ENCODE measurements at regions not wholly inside any gene's neighbourhood (a gene's known extent, or its start where the extent isn't known, plus 50 kb on each side); places are given as distances from the start of the nearest gene placed in this dataset.

DNA sequence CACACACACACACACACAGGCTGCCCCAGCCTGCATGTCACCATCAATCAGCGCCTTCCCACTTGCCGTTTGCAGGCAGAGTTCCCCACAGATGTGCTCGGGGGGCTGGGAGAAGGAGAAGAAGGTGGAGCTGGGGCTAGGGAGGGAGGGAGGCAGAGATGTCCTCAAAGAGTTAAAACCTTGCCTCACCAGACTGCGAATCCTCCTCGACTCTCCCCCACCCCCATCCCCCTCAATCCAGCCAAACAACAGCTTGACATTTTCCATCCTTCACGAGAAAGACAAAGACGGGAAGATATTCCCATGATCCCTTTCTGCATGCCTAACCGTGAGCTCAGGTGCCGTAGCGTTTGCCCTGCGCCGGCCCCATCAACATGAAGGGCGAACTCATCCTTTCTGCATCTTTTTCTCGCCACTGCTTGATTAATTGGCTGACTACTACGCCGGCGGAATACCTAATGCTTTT lies 365.5 kb downstream of the MIAT start:
- no peak for DNase-seq

DNA sequence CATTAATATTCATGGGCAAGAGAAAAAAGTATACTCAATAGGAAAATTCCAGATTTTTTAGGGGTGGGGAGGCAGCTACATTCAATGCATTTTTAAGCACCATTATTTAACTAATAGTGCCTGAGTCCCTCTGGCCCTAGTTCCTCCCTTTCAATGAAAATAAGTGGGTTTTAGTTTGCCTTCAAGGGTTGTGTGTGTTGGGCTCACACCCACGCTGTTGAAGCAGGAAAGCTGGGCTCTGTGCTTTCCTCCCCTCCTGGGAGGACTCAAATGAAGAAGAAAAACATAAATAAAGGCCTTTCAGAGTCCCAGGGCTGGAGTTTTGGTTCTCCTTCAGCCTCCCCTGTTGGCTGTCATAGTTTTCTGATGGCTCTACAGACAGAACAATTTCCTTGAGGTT lies 366.2 kb downstream of the MIAT start:
- DNase-seq, result no peak

DNA sequence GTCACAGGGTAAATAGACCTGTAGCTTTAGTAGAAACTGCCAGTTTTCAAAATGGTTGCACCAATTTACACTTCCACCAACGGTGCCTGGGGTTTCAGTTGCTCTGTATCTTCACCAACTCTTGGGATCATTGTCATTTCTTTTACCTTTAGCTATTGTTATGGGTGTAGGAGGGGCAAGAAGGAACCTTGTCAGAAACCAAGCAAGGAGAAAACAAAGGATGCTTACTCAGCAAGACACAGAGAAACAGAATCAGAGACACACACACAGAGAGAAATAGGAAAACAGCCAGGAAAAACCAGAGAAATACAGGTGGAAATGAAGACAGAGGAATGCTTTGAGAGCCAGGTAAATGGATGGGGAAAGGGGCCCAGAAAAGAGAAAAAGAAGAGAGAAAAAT lies 367.6 kb downstream of the MIAT start:
- DNase-seq, result no peak

DNA sequence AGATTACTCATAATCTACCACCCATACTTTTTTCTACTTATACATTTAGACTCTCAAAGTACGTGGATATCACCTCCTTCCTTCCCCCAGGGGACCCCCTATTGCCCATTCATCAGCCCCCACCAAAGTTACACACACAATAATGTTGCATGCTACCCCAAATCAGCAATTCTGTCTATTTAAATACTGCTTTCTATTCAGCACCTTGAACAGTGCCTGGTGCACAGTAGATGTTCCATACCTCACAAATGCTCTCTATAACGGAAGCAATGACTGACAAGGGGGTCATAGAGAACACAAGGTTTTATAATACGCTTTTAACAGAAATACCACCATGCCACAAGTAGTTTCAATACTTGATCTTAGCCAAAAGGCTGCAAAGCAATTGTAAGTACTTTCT lies 370.7 kb downstream of the MIAT start:
- DNase-seq, result no peak

DNA sequence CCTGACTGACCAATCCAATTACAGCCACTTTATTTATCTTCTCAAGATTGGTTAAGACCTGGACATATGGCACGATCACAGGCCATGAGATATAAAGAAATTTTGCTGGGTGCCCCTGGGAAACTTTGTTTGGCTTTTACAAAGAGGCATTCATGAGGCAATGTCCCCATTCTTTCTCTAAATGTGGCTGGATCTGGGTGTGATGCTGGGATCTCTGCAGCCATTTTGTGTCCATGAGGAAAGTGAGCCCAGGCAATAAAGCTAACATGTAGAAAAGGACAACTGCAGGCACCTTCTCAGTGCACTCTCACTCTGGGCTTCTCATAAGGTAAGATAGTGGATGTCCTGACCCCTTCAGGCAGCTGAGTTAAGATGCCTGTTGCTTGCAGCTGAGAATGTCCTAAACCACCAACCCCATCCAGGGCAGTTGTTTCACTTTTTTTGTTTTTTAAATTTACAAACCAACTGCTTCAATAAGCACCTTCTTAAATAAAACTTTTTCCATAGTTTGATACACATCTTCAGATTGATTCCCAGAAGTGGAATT lies 372.3 kb downstream of the MIAT start:
- no peak for DNase-seq

DNA sequence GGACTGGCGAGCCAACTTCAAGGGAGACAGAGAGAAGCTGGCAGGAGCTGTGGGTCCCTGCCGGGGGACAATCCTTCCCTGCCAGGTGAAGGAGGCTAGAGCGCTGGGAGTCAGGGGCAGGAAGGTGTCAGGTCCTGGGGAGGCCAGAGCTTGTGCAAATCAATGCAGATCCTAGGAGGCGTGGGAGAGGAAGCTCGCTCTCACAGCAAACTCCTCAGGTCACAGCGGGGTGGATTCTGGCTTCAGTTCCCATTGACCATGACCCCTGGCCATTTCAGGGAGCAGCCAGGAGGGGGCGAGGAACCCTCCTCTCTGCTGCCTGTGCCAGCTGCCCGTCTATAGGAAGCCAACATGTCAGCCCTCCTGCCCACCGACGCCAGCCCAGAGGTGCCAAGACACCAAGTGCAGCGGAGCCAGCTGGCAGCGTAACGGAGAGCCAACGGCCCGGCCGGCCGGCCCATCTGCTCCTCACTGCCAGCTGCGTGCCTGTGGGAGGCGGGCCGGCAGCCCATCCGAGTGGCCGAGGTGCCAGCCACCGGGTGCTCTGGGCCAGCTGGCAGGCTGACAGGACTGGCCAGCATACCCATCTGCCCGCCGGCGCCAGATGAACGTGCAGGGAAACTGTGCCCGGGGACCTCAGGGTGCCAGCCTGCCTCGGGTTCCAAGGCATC lies 374.8 kb downstream of the MIAT start:
- no peak for DNase-seq

DNA sequence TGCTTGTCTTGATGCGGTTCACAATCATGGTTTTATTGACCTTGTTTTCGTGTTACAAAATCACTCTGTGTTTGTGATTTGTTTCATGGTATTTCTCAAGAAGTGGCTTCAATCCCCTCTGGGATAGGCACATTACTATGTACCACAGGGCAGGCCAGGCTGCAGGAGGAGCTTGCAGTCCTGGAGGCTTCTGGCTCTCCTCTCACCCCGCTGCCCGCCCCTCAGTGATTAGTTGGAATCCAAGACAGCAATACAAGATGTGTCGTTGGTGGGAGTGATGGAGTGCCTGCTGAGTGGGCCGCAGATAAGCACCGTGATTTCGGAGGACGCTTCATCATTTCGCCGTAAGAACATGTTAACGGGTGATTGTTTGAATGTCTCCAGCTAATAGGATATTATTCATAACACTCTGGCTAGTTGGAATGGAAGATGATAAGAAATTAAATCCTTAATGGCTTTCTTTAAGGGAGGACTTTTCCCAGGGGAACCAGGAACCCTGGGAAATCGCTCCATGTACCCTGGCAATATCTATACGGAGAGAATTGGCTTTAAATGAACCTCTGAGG lies 384.4 kb downstream of the MIAT start:
- no peak for DNase-seq

DNA sequence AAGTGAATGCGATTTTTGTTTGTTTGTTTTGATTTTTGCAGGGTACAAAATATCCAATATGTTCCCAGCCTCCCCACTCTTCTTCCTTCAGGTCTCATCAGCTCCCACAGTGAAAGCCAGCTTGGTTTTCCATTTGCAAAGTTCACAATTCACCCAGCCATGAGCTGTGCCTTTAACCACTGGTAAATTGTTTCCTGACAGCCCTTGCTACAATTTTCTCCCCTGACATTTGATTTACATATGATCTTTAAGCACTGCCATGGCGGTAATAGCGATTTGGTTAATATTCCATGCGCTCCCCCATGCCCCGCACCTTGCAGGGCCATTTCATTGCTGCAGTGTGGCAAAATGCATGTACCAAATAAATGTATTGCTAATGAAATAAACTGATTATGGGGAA lies 385.9 kb downstream of the MIAT start:
- DNase-seq, result no peak

DNA sequence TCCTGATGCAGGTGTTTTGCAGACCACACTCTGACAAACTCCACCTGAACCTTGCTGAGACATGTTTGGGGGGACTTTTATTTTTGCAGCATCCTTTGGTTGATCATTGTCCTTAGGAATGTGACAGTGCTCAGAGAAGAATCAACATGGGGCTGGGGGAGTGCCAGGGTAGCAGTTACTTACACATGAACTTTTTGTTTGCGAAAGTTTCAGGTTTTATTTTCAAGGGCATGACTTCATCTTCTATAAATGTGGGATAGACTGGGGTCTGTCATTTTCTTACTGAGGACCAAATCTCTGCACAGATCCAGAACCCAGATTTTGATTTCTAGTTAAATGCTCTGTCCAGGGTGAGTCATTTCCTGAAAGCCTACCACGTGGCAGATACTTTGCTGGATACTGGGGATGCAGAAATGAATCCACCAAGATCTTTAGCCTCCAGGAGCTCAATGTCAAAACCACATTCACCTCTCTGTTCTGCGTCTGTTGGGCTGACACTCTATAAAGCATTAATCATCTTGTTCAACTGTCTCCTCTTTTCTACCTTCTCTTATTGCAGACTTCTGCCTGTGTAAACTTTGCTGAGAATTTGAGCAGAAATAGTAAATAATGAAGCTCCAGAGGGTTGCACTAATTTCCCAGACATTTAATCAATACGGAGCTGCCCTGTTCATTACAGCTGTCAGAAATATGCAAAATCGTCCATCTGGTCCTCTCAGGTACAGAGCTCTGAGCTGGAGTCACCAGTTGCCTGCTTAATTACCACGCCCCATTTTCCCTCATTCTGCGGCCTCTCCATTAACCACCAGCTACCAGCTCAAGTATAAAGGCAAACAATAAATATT lies 387.9 kb downstream of the MIAT start:
- DNase-seq, result no peak

DNA sequence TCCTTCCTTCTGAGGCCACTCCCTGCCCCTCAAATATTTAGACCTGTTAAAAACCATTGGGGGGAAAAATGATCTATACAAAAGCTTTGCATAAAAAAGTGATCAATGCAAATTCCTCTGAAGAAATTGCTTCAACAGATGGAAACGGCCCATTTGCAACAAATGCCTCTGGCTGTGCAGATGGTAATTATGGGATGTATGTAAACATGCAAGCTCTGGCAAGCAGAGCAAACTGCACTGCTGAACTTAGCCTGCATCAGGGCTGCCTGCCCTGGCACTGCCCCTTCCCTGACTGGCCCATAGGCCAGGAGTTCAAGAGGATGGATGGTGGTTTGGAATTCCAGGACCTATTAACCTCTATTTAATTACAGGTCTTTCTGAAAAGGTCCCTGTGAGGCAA lies 388.7 kb downstream of the MIAT start:
- no peak for DNase-seq

DNA sequence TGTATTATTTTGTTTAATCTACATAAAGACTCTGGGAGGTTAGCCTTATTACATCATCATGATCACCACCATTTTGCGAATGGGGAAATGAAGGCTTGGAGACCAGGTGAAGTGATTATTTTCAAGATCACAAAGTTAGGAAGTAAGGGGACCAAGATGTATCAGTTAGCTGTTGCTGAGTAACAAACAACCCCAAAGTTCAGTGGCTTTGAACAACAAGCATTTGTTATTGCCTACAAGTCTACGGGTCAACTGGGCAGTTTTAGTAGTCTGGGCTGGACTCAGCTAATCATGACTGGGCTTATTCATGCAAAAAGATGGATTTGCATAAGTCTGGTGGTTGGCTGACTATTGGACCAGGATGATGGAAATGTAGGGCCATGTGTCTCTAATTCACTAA lies 389.2 kb downstream of the MIAT start:
- DNase-seq, result no peak

DNA sequence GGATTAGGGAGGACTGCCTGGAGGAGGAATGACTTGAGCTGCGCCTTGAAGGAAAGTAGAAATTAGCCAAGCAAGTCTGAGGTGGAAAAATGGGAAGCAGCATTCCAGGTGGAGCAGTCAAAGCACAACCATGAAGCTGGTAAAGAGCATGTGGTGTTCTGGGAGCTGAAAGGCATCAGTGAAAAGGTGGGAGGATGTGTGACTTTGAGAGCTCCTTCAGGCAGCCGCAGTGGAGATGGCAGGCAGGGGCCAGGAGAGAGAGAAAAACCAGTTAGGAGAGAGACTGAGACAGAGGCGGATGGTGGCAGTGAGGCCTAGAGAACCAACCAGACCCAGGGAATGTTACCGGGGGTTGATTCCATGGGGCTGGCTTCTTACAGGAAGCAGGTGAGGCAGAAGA lies 393.4 kb downstream of the MIAT start:
- DNase-seq, result no peak

DNA sequence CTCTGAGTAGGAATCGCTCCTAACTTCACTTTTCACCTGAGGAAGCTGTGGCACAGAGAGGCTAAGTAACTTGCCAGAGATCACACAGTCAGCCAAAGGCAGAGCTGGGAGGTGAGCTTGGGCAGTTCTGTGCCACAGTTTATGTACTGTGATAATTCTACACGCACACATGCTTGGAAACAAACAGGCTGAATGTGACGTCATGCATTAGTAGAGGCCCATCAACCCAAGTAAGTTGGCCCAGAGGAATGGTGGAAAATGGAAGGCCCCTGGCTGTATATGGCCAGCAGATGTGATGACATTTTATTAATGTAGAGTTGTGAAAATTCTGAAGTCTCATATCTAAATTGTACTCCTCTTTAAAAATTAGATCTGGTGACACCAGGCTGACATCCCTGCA lies 394.0 kb downstream of the MIAT start:
- DNase-seq, result no peak

DNA sequence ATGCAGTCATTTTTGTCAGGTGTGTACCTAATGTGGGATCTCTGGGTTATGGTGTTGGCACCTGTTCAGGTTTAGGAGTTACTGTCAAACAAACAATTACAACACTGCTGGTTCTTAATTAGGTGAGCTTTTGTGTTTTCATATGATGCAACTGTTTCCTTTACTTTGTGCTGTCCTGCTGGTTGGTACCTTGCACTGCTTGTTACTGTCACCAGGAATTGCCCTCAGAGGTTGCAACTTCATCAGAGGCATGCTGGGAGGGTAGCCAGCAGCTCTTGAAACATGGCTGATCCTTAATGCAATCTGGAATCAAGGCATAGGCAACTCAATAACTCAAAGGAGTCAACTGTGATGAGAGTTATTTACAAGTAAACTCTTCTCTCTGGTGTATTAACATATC lies 400.3 kb downstream of the MIAT start:
- DNase-seq, result no peak

DNA sequence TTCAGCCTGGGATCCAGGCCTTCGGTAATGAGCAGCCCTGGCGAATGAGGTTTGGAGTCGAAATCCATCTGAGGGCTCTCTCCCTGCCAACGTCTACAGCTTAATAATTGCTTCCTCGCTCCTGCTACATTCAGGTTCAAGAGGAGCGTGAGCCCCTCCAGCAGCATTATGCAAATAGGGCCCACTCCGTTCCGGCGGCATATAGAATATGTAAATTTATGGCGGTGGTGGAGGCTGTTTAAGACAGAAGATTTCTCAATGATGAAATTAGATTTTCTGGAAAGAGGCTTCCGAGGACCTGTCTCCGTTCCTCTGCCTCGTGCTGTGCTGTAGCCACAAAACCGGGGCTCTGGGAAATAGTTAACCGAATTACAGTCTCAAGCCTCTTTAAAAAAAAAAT lies 402.8 kb downstream of the MIAT start:
- DNase-seq, result no peak

DNA sequence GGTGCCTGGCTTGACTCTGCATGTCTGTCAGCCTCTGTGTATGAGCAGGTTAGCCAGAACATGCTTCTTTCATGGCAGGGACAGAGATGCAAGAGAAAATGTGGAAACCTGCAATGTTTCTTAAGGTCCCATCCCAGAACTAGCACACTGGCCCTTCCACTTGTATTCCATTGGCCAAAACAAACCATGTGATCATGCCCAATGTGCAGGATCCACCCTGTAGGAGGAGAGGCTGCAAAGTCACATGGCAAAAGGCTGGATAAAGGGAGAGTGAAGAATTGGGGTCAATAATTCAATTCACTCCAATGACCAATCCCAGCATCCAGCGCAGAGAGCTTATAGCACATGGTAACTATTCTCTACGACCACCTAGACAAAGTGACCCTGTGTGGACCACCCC lies 405.5 kb downstream of the MIAT start:
- no peak for DNase-seq

DNA sequence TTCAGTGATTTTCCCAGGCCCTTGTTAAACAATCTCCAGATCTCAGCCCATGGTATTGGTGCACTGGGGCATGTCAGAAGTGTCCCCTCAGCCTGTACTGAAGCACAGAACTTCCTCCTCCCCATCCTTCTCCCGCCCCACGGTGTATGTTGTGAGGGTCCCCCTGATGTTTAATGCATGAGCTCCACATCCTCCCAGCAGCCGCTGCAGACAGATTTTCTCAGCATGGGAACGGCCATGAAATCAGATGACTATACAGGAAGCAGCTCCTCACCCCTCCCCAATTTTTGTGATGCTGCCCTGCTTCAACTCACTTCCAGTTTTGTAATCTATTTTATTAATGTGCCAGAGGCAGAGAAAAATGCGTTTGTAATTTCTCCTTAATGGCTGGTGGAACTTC lies 406.0 kb downstream of the MIAT start:
- DNase-seq, result no peak

DNA sequence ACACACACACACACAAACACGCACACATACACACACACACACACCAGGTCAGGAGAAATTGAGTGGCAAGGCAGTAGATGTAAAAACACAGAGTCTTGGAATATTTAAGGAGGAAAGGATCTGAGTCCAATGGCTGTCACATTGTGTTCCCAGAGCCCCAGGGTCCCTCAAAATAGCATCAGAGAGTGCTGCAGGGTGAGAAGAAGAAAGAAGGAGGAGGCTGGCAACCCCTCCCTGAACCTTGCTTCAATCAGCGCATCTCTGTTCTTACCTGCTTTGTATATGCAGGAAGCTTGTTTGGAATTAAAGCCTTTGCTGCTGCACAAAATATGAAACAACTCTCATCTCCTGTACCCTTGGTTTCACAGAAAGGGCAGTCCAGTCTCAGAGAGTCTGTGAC lies 406.5 kb downstream of the MIAT start:
- no peak for DNase-seq

DNA sequence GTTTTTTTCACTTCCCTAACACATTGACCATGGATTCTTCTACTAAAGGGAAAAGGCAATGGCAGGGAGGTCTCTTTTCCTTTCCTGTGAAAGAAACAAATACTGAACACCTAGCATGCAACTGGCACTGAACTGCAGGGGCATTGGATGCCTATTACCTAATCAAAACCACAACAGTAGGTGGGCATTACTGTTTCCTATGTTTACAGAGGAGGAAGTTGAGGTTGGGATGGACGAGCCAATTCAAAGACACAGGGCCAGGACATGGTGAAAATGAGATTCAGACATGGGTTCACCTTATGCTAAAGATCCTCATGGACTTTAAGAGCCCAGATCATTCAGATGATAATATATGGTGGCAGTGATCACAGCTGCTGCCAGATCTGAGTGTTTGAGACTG lies 407.0 kb downstream of the MIAT start:
- DNase-seq, result no peak

DNA sequence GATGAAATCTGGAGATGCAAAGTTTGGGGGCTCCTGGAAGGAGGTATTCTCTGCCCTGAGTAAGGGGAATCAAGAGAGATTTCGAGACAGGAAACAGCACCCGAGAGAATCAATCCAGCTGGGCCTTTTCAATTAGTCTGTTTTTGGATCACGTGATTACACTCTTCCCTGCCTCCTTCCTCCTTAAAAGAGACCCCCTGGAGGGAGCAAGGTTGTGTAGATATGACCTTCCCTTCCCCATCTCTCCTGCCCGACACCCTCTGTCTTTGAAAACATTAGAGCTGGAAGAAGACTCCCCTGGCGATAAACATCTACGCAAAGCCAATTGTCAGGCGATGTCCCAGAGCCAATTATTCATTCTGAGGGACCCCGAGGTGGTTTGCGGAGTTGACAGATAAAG lies 407.9 kb downstream of the MIAT start:
- no peak for DNase-seq

DNA sequence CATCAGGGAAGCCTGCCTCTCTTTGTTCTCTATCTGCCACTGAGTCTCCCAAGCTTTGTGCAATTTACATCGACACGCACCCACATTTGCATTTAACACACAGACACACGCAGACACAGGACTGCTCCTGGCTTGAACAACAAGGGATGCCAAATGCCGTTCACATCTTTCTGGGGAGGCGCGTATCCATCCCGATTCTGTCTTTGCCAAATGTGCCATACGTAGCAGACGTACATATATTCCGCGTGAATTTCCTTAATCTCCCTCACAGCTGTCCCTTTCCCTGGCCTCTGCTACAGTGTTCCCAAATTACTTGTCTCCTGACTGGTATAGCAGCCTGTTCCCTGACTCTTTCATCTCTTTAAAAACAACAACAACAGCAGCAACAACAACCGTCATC lies 409.5 kb downstream of the MIAT start:
- no peak for DNase-seq

DNA sequence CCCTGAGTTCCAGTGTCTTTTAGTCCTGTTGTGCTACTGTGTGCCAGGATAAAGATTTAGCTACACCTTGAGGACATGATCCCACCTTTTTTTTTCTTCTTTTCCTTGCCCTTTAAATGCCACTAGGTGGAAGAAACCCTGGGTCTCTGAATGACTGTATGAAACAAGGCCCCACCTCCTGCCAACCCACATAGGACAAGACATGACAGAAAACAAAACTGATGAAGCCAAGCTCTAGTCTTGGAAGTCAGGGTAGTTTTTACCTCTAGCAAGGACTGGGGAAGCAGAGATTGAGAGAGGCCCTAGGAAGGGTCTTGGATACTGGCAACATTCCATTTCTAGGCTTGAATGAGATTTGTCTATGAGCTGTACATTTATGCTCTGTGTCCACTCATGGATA lies 410.7 kb downstream of the MIAT start:
- no peak for DNase-seq

DNA sequence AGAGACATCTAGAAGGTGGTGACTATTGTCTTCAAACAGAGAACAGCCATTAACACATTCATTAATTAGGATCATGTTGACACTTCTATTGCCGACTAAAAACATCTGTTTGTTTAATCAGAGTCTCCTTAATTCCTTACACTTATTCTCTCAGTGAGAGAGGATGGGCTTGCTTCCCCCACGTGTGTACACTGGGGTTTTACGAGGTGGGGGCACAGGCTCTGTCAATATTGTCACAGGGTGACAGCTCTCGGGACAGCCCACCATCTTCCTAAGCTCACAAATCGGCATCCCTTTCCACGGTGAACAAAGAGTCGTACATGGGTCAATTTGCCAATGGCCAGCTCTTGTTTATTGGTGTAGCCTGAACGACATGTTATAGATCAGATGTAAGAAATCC lies 413.2 kb downstream of the MIAT start:
- no peak for DNase-seq
